Mesenchymal stem cell (in vitro differentiated cells and primary cell): ENCODE measurements at regions not wholly inside any gene's neighbourhood (a gene's known extent, or its start where the extent isn't known, plus 50 kb on each side); places are given as distances from the start of the nearest gene placed in this dataset.

Source experiments
- DNase-seq: peaks from one replicate; pipeline ENCODE4 v3.0.0-alpha.2; 2013
- H2AFZ ChIP-seq: one replicate; pipeline ENCODE4 v1.6.1; 2013; ENCODE audit warnings: low read depth, mild to moderate bottlenecking, control low read depth, inconsistent platforms, low read length, moderate library complexity
- H2AK5ac ChIP-seq: 2 replicates; pipeline ENCODE4 v1.6.1; 2013; ENCODE audit warnings: low read length, moderate library complexity, mild to moderate bottlenecking, inconsistent platforms; ENCODE audit not compliant: severe bottlenecking
- H2BK120ac ChIP-seq: one replicate; pipeline ENCODE4 v1.6.1; 2013; ENCODE audit warnings: low read depth, mild to moderate bottlenecking, inconsistent platforms, low read length, moderate library complexity
- H2BK12ac ChIP-seq, 2 experiments: one replicate each; pipeline ENCODE4 v1.6.1; 2013; ENCODE audit warnings: inconsistent platforms in 2 of 2, low read length in 2 of 2, mild to moderate bottlenecking in 2 of 2, moderate library complexity in 2 of 2, control low read depth in 1 of 2
- H2BK15ac ChIP-seq: one replicate; pipeline ENCODE4 v1.6.1; 2013; ENCODE audit warnings: mild to moderate bottlenecking, low read depth, inconsistent platforms; ENCODE audit not compliant: poor library complexity, severe bottlenecking
- H2BK5ac ChIP-seq: 2 replicates; pipeline ENCODE4 v1.6.1; 2013; ENCODE audit warnings: low read depth, mild to moderate bottlenecking, low read length, control low read depth, inconsistent platforms; ENCODE audit not compliant: poor library complexity, severe bottlenecking
- H3K14ac ChIP-seq, 2 experiments: one replicate each; pipeline ENCODE4 v1.6.1; 2013; ENCODE audit warnings: inconsistent platforms in 2 of 2, low read length in 2 of 2, control low read depth in 1 of 2, mild to moderate bottlenecking in 1 of 2, moderate library complexity in 1 of 2
- H3K18ac ChIP-seq, 2 experiments: one replicate each; pipeline ENCODE4 v1.6.1; 2013; ENCODE audit warnings: inconsistent platforms in 2 of 2, low read length in 2 of 2, control low read depth in 1 of 2, low read depth in 1 of 2, mild to moderate bottlenecking in 1 of 2
- H3K23ac ChIP-seq, 2 experiments: one replicate each; pipeline ENCODE4 v1.6.1; 2013; ENCODE audit warnings: inconsistent platforms in 2 of 2, low read length in 2 of 2, mild to moderate bottlenecking in 2 of 2, moderate library complexity in 2 of 2, control low read depth in 1 of 2
- H3K27ac ChIP-seq: 2 replicates; pipeline ENCODE4 v1.5.1; 2013; ENCODE audit warnings: mild to moderate bottlenecking, moderate library complexity, low read length, control low read depth, inconsistent platforms; ENCODE audit not compliant: poor library complexity, severe bottlenecking
- H3K27me3 ChIP-seq, 2 experiments: 2 replicates each; pipeline versions ENCODE4 v1.6.1 to v1.7.0; 2013; ENCODE audit warnings: low read length in 2 of 2, mild to moderate bottlenecking in 2 of 2, moderate library complexity in 2 of 2, control low read depth in 1 of 2, inconsistent platforms in 1 of 2; ENCODE audit not compliant: control insufficient read depth in 1 of 2, insufficient read depth in 1 of 2
- H3K36me3 ChIP-seq, 2 experiments: 2 replicates each; pipeline versions ENCODE4 v1.6.1 to v1.7.0; 2013; ENCODE audit warnings: low read length in 2 of 2, control low read depth in 1 of 2, inconsistent platforms in 1 of 2, low read depth in 1 of 2, mild to moderate bottlenecking in 1 of 2; ENCODE audit not compliant: insufficient read depth in 2 of 2, control insufficient read depth in 1 of 2
- H3K4ac ChIP-seq, 2 experiments: one replicate each; pipeline ENCODE4 v1.6.1; 2013; ENCODE audit warnings: inconsistent platforms in 2 of 2, low read length in 2 of 2, mild to moderate bottlenecking in 2 of 2, moderate library complexity in 2 of 2, control low read depth in 1 of 2, low read depth in 1 of 2
- H3K4me1 ChIP-seq: 2 replicates; pipeline ENCODE4 v1.6.1; 2013; ENCODE audit warnings: low read depth, low read length, control low read depth; ENCODE audit not compliant: control insufficient read depth, insufficient read depth
- H3K4me2 ChIP-seq: 2 replicates; pipeline ENCODE4 v1.6.1; 2013; ENCODE audit warnings: low read length, mild to moderate bottlenecking, inconsistent platforms; ENCODE audit not compliant: poor library complexity, severe bottlenecking
- H3K4me3 ChIP-seq, 2 experiments: 2 replicates each; pipeline versions ENCODE4 v1.5.1 to v1.7.0; 2013; ENCODE audit warnings: low read length in 2 of 2, mild to moderate bottlenecking in 2 of 2, control low read depth in 1 of 2, low read depth in 1 of 2; ENCODE audit not compliant: insufficient read depth in 1 of 2
- H3K79me1 ChIP-seq: replicated peaks from 2 replicates; pipeline ENCODE4 v1.6.1; 2013; ENCODE audit warnings: mild to moderate bottlenecking, control low read depth, low read length, inconsistent platforms; ENCODE audit not compliant: poor library complexity, severe bottlenecking
- H3K9ac ChIP-seq: 2 replicates; pipeline ENCODE4 v1.7.0; 2013; ENCODE audit warnings: mild to moderate bottlenecking, low read length, moderate library complexity
- H3K9me3 ChIP-seq: 2 replicates; pipeline ENCODE4 v1.7.0; 2013; ENCODE audit warnings: mild to moderate bottlenecking, low read length; ENCODE audit not compliant: control insufficient read depth
- H4K8ac ChIP-seq: one replicate; pipeline ENCODE4 v1.6.1; 2013; ENCODE audit warnings: inconsistent platforms, mild to moderate bottlenecking, low read length, moderate library complexity
- H4K91ac ChIP-seq: one replicate; pipeline ENCODE4 v1.6.1; 2013; ENCODE audit warnings: mild to moderate bottlenecking, low read length, inconsistent platforms
- WGBS: methylation state at CpG from one replicate; pipeline ENCODE4 v1.1.7; 2013; ENCODE audit warnings: mixed read lengths; 5-methylcytosine and 5-hydroxymethylcytosine counted together

- no peak overlapping the region for H2BK5ac ChIP-seq
- H3K9ac ChIP-seq, result no peak overlapping the region
- no peak overlapping the region for H3K4ac ChIP-seq
- H2AK5ac ChIP-seq, result no peak overlapping the region
- no peak overlapping the region for H4K8ac ChIP-seq
- H3K23ac ChIP-seq, result no peak overlapping the region
- no peak overlapping the region for H2AFZ ChIP-seq
- H3K79me1 ChIP-seq, result no peaks in the 10 kb centered on the region
- WGBS, result no CpG with 5 or more reads among the region's 1 CpG
- H3K4me1 ChIP-seq, result no peaks in the 10 kb centered on the region
- H2BK120ac ChIP-seq, result no peak overlapping the region
- DNase-seq, result no peak
- no peak overlapping the region for H4K91ac ChIP-seq
- no peak overlapping the region for H3K18ac ChIP-seq
- no peak overlapping the region for H2BK12ac ChIP-seq
- no peak overlapping the region for H3K4me3 ChIP-seq
- H3K4me2 ChIP-seq, result no peak overlapping the region
- no peaks in the 10 kb centered on the region for H3K36me3 ChIP-seq
- no peaks in the 10 kb centered on the region for H3K9me3 ChIP-seq
- no peak overlapping the region for H2BK15ac ChIP-seq
- no peak overlapping the region for H3K27ac ChIP-seq
- no peak overlapping the region for H3K14ac ChIP-seq
- H3K27me3 ChIP-seq, result no peaks in the 10 kb centered on the region
These were observed 362.1 kb downstream of the SLC6A15 start for GRCh38 chr12:84550518-84550917.

- no peaks in the 10 kb centered on the region for H3K9me3 ChIP-seq
These were observed 370.3 kb downstream of the SLC6A15 start for GRCh38 chr12:84542289-84542688.

GRCh38 chr12:84537666-84538065, 374.9 kb downstream of the SLC6A15 start:
- H2AK5ac ChIP-seq, result no peak overlapping the region
- no peak overlapping the region for H3K14ac ChIP-seq

More at GRCh38 chr12:84542289-84542688, 370.3 kb downstream of the SLC6A15 start:
- H2BK12ac ChIP-seq, result no peak overlapping the region
- no peak overlapping the region for H4K8ac ChIP-seq
- H3K79me1 ChIP-seq, result no peaks in the 10 kb centered on the region
- H3K27ac ChIP-seq, result no peak overlapping the region
- no peaks in the 10 kb centered on the region for H3K36me3 ChIP-seq
- no peak overlapping the region for H3K4ac ChIP-seq
- no peak overlapping the region for H3K23ac ChIP-seq
- H2AFZ ChIP-seq, result no peak overlapping the region
- H2BK15ac ChIP-seq, result no peak overlapping the region
- H3K27me3 ChIP-seq, result no peaks in the 10 kb centered on the region
- no peak overlapping the region for H3K4me2 ChIP-seq
- H2AK5ac ChIP-seq, result no peak overlapping the region
- no peak overlapping the region for H2BK5ac ChIP-seq
- H3K4me1 ChIP-seq, result no peaks in the 10 kb centered on the region
- no peak overlapping the region for H3K9ac ChIP-seq
- H4K91ac ChIP-seq, result no peak overlapping the region
- H2BK120ac ChIP-seq, result no peak overlapping the region
- DNase-seq, result peak; percentile 2
- no peak overlapping the region for H3K18ac ChIP-seq
- H3K4me3 ChIP-seq, result no peak overlapping the region
- H3K14ac ChIP-seq, result no peak overlapping the region

GRCh38 chr12:84512751-84513150, 399.8 kb downstream of the SLC6A15 start:
- no peak overlapping the region for H3K18ac ChIP-seq
- no peak overlapping the region for H2BK5ac ChIP-seq
- H2BK12ac ChIP-seq, result no peak overlapping the region
- no peaks in the 10 kb centered on the region for H3K27me3 ChIP-seq
- H2BK120ac ChIP-seq, result no peak overlapping the region
- no peaks in the 10 kb centered on the region for H3K79me1 ChIP-seq
- no peak for DNase-seq
- no peak overlapping the region for H2BK15ac ChIP-seq
- no peak overlapping the region for H4K91ac ChIP-seq
- H2AFZ ChIP-seq, result no peak overlapping the region
- no peak overlapping the region for H3K4ac ChIP-seq
- H3K9ac ChIP-seq, result no peak overlapping the region
- H3K9me3 ChIP-seq, result no peaks in the 10 kb centered on the region
- no peak overlapping the region for H3K27ac ChIP-seq
- 85% methylated on average over 1 of the region's 2 CpGs for WGBS
- no peaks in the 10 kb centered on the region for H3K36me3 ChIP-seq
- no peak overlapping the region for H2AK5ac ChIP-seq
- H3K4me2 ChIP-seq, result no peak overlapping the region
- H3K23ac ChIP-seq, result no peak overlapping the region
- H4K8ac ChIP-seq, result no peak overlapping the region
- no peak overlapping the region for H3K14ac ChIP-seq
- H3K4me1 ChIP-seq, result no peaks in the 10 kb centered on the region
- no peak overlapping the region for H3K4me3 ChIP-seq

More at GRCh38 chr12:84537666-84538065, 374.9 kb downstream of the SLC6A15 start:
- Histone ChIP-seq H3K27ac (no peak overlapping the region), H3K27me3 (no peaks in the 10 kb centered on the region), H3K79me1 (no peaks in the 10 kb centered on the region), H3K9me3 (no peaks in the 10 kb centered on the region), H3K18ac (no peak overlapping the region), H3K23ac (no peak overlapping the region), H2BK5ac (no peak overlapping the region), H4K91ac (no peak overlapping the region), H3K36me3 (no peaks in the 10 kb centered on the region), H2BK120ac (no peak overlapping the region), H3K4ac (no peak overlapping the region), H3K4me3 (no peak overlapping the region), H4K8ac (no peak overlapping the region), H3K4me1 (no peaks in the 10 kb centered on the region), H3K9ac (no peak overlapping the region), H2BK12ac (no peak overlapping the region), H2AFZ (no peak overlapping the region), H3K4me2 (no peak overlapping the region), H2BK15ac (no peak overlapping the region)
- WGBS, result no CpG with 5 or more reads among the region's 1 CpG
- DNase-seq, result no peak
